IMR-90 (cell line): ENCODE measurements at regions not wholly inside any gene's neighbourhood (a gene's known extent, or its start where the extent isn't known, plus 50 kb on each side); places are given as distances from the start of the nearest gene placed in this dataset.

ENCODE experiments used
- CEBPB ChIP-seq: IDR thresholded peaks from 2 replicates; pipeline ENCODE4 v1.6.1; 2012; ENCODE audit warnings: low read depth, low read length, improper control_type of control experiment
- CTCF ChIP-seq: conservative IDR thresholded peaks from 2 replicates; pipeline ENCODE4 v1.5.1; 2012; ENCODE audit warnings: mild to moderate bottlenecking, low read depth, low read length, improper control_type of control experiment
- ELK1 ChIP-seq: fragments of 150-350 bp; IDR thresholded peaks from 2 replicates; pipeline ENCODE4 v1.6.1; 2016; ENCODE audit warnings: low read depth, mild to moderate bottlenecking, low read length, moderate library complexity, borderline replicate concordance
- FOS ChIP-seq: fragments of 150-350 bp; IDR thresholded peaks from 2 replicates; pipeline ENCODE4 v1.6.1; 2016; ENCODE audit warnings: low read depth, low read length
- MAFK ChIP-seq: IDR thresholded peaks from 2 replicates; pipeline ENCODE4 v1.6.1; 2012; ENCODE audit warnings: low read depth, low read length, improper control_type of control experiment
- MAZ ChIP-seq: IDR thresholded peaks from 2 replicates; pipeline ENCODE4 v1.6.1; 2012; ENCODE audit warnings: low read depth, mild to moderate bottlenecking, low read length, improper control_type of control experiment, moderate library complexity, borderline replicate concordance
- MXI1 ChIP-seq: IDR thresholded peaks from 2 replicates; pipeline ENCODE4 v1.6.1; 2012; ENCODE audit warnings: low read depth, mild to moderate bottlenecking, low read length, moderate library complexity, borderline replicate concordance
- POLR2A ChIP-seq: IDR thresholded peaks from 2 replicates; pipeline ENCODE4 v1.6.1; 2012; ENCODE audit warnings: mild to moderate bottlenecking, low read depth, low read length
- RAD21 ChIP-seq: IDR thresholded peaks from 2 replicates; pipeline ENCODE4 v1.6.1; 2012; ENCODE audit warnings: low read length, improper control_type of control experiment
- SMC3 ChIP-seq: fragments of 150-350 bp; IDR thresholded peaks from 2 replicates; pipeline ENCODE4 v1.6.1; 2016; ENCODE audit warnings: low read depth, mild to moderate bottlenecking, antibody characterized with exemption, low read length, moderate library complexity

- TF ChIP-seq CTCF (no peak), POLR2A (no peak), MXI1 (no peak), FOS (no peak), MAZ (no peak), ELK1 (no peak), MAFK (no peak), SMC3 (no peak), RAD21 (no peak), CEBPB (no peak)
Observed at GRCh38 chr10:29185050-29185449, 103.8 kb upstream of the LYZL1 start.
